HG03097 (cell line): ENCODE measurements at regions not wholly inside any gene's neighbourhood (a gene's known extent, or its start where the extent isn't known, plus 50 kb on each side); places are given as distances from the start of the nearest gene placed in this dataset.

Experiments used
- ATAC-seq: cut with Tn5 transposase; IDR thresholded peaks from one replicate; pipeline ENCODE4 v1.9.1; 2021; ENCODE audit not compliant: unreplicated experiment, low FRiP score

DNA sequence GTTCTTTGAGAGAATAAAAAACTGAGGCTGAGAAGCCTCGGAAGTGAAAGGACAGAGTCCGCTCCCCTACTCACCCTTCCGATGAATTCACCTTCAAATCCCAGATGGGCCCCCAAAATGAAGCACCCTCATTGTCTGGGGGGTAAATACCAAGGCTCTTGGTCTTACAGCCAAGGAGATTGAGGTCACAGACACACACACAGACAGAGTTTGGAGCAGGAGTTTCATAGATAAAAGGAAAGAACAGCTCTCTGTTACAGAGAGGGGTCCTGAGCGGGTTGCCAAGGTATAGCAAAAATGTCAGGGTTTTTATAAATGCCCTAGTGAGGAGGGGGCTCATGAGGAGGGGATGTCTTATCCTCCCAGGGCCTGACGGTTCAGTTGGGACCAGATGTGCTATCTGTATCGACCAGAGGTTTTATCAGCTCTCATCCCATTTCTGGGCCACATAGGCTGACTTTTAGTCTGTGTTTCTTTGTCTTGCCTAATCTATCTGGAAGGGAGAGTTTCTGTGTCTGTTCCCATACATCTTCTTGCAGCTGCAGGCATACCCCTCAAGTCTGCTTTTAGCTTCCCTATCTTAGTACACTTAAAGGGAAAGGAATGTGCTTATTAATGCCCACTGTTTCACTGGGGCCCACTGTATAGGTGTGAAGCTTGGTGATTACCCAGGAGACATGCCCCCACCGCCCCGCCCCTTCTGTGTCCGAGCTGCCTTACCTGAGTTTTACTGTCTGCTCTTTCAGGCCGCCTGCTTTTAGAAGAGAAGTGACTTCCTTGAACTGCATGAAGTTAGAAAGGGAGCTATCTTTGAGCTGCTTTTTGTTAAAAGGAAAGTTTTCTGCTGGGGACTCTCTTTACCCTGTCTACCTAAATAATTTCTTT lies 66.8 kb upstream of the ATP11B start:
- ATAC-seq = no peak

DNA sequence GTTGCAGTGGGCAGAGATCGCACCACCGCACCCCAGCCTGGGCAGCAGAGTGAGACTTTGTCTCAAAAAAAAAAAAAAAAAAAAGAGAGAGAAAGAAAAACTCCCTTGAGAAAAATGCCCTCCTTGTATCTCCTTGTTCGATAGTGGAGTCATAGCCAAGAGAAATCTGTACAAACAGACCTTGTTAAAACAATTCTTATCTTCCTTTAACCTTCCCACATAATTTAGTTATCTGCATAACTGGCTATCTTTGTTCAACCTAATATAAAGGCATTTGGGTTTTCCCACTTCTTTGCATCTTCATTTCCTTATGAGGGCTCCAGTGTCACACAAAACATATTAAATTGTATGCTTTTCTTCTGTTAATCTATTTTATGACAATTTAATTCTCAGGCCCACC lies 65.1 kb upstream of the ATP11B start:
- no peak for ATAC-seq

DNA sequence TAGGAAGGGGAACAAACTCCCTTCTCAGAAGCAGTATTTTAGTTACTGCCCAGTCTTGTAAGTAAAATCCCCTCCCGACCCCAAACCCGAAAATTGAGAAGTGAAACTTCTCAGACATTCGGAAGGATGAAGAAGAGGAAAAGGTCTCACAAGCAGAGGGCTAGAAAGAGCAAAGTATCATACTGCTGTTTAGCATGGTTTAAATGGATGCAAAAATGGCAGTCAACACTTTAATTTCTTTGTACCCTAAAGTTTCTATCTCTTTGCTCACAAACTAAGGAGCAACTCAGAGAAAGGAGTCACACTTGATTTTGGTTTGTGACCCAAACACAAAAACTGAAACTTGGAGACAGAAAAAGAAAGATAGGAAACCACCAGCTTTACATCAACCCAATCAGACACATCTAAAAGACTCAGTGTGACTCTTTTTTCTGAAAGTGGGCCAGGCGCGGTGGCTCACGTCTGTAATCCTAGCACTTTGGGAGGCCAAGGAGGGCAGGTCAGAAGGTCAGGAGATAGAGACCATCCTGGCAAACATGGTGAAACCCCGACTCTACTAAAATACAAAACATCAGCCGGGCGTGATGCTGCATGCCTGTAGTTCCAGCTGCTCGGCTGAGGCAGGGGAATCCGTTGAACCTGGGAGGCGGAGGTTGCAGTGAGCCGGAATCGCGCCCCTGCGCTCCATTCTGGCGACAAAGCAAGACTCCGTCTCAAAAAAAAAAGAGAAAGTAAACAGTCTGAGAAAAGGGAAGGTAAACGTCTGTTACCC lies 63.2 kb upstream of the ATP11B start:
- ATAC-seq = peak; percentile 72

DNA sequence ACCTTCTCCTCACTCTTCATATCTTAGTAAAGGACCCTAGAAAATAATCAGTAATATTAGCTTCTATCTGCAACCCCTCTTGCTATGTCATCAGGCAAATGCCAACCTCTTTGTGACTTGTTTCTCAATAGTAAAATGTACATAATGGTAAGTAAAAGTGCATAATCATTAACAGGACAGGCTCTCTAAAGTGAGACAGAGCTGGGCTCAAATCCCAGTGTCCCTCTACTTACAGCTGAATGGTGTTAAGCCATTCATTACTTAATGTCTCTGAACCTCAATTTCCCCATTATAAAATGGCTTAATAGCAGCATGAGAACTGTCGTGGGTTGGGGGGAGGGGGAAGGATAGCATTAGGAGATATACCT lies 62.6 kb upstream of the ATP11B start:
- peak; percentile 25 for ATAC-seq

DNA sequence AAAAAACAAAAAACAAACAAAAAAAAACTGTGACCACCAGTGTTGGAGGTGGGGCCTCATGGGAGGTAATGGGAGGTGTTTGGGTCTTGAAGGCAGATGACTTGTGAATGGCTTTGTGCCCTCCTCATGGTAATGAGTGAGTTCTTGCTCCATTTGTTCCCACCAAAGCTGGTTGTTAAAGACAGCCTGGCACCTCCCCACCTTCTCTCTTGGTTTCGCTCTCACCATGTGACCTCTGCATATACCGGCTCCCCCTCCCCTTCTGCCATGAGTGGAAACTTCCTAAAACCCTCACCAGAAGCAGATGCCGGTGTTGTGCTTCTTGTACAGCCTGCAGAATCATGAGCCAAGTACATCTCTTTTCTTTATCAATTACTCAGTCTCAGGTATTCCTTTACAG lies 61.5 kb upstream of the ATP11B start:
- no peak for ATAC-seq

DNA sequence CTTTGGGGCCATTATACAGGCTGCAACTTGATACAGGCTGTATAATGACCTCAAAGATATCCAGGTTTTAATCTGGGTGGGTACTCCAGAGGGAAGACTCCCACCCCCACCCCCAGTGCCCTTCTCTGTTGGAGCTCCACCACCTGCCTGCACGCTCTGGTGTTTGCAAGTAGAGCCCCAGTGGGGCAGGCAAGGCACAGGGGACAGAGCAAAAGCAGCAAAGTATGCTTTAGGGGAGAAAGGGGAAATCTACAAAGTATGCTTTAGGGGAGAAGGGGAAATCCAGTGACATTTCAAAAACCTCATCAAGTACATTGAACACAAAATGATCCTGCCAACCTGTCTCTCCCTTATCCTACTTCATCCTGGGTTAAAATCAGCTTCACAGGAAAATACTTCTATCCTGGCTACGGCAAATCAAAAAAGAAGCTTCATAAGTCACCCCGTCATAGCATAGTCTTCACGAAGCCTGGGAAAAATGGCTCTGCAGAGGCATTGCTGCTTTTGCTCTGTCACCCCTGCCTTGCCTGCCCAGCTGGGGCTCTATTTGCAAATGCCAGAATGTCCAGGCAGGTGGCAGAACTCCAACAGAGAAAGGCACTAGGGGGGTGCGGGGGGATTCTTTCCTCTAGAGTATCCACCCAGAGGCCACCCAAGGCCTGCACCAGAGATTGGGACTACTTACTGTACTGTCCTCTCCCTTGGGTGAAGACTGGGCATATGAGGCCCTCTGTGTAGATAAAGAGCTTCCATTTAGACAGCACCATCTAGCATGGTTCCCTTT lies 60.9 kb upstream of the ATP11B start:
- ATAC-seq = no peak

DNA sequence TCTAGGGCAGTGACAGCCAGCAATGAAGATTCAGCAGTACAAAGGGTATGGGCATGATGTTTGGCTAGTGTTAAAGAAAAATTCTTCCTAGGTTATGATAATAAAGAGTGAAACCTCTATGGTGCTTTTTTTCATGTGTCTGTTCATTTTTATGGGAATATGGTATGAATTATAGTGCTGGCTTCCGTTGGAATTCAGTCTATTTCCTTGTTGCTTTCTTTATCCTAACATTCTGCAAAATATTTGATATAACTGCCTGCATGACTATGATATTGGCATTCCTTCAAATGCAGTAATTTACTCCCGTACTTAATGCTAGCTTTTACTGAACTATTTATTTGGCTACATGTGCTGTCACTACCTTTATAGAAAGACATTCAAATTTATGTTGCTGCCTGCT lies 57.6 kb upstream of the ATP11B start:
- ATAC-seq = no peak

DNA sequence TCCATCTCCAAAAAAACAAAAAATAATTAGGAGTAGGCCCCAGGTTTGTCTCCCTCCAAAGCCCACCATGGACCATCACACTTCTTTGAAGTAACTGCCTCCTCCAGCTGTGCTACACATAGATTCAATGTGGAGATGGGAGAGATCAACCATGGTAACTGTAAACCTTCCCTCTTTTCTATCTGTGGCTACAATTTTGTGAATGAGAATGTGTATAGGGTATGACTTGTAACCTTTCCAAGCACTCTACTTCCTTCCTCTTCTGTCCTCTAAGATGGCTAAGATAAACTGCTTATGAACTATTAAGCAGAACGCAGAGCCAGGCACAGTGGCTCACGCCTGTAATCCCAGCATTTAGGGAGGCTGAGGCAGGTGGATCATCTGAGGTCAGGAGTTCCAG lies 55.5 kb upstream of the ATP11B start:
- ATAC-seq = no peak

DNA sequence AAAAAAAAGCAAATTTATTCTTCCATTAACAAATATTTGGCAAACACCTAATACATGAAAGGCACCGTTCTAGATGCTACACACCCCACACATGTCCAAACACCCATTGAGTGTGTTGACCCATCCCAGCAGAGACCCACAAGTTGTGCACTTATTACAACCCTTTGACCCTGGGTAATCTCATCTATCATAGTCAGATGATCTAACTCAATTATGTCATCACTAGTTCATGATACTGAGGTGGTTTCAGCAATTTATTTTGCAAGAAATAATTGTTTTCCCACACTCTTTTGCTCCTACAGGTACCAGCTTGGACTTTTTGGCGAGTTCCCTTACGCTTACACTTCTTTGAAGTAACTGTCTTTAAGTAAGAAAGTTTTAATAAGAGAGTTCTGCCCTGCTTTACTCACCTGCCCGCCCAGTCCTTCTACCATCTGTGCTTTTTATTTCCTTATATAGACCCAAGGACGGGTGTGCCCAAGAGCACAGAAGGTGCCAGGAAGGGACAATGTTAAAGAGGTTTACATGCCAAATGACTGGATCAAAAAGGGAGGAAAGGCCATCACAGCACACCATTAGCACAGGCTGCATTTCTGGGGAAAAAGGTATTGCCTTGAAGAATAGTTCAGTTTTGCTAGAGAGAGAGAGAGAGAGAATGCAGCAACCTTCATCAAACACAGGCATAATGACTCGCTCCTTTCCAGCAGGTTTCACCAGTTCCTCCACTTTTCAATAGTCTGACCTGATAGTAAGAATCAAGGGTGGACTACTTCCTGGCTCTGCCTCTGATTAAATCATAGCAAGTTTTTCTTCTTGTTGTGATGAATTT lies 54.5 kb upstream of the ATP11B start:
- no peak for ATAC-seq

DNA sequence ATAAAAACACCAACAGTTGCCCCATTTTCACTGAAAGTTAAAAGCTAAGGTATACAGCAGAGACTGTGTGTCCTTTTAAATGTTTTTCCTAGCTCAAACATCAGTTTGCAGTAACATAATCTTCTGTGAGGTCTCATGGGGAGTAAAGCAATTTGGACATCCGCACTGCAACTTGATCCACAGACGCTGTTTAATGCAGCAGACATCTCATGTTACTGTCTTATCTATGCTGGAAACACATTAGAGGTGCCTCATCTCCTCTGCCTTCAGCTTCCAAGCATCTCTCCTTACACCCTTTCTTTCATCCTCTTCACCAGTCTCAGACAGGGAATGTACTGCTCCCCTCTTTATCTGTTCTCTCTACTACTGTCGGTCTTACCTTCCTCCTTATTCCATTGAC lies 53.7 kb upstream of the ATP11B start:
- ATAC-seq = no peak

DNA sequence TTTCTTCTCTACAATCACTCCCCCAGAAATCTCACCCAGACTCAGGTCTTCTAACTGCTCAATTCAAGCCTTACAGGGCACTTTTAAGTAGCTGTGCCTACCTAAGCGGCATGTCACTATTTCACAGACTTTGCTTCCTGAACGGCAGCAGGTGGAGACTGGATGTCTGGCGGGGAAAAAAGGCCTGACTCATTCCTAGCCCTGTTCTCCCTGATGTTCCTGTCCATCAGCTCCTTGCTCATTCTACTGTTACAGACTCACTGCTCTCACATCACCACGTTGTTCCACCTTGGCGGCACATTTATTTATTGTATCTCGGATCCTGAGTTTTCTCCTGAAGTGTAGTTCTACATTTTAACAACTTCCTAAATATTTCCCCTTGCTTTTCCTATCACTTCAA lies 52.6 kb upstream of the ATP11B start:
- no peak for ATAC-seq

DNA sequence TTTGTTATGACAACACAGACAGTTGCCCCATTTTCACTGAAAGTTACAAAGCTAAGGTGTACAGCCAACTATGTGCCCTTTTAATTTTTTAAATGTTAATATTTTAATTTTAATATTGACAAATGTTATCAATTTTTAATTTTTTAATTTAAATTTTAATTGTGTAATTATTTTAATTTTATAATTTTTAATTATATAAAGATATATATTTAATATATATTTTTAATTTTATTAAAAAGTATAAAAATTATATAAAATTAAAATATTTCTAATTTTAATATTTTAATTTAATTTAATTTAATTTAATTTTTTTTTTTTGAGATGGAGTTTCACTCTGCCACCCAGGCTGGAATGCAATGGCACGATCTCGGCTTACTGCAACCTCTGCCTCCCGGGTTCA lies 52.1 kb upstream of the ATP11B start:
- no peak for ATAC-seq
